ENCODE measurements at regions not wholly inside any gene's neighbourhood (a gene's known extent, or its start where the extent isn't known, plus 50 kb on each side); places are given as distances from the start of the nearest gene placed in this dataset.

- TF ChIP-seq RNF2 (IDR thresholded peaks at IDR 0.05; ENCODE audit: borderline replicate concordance, low read depth), result no peak
- TF ChIP-seq POLR2A (IDR thresholded peaks at IDR 0.05; ENCODE audit: low read length), result no peak
- TF ChIP-seq CEBPB (IDR thresholded peaks at IDR 0.05), result no peak
- no peak for TF ChIP-seq CTCF (IDR thresholded peaks at IDR 0.05)
- TF ChIP-seq CBX8 (IDR thresholded peaks at IDR 0.05), result no peak
- no peak for TF ChIP-seq USF2 (IDR thresholded peaks at IDR 0.05)
- no peak for TF ChIP-seq SMC3 (IDR thresholded peaks at IDR 0.05)
- TF ChIP-seq NPAS2 (CRISPR knock-in tag; IDR thresholded peaks at IDR 0.05; ENCODE audit: borderline replicate concordance), result no peak
- TF ChIP-seq KDM5A (IDR thresholded peaks at IDR 0.05), result no peak
- no peak for TF ChIP-seq REST (IDR thresholded peaks at IDR 0.05)
- no peak for TF ChIP-seq RARB (CRISPR knock-in tag; IDR thresholded peaks at IDR 0.05)
- no peak for TF ChIP-seq RFX5 (IDR thresholded peaks at IDR 0.05)
- TF ChIP-seq MAZ (IDR thresholded peaks at IDR 0.05; ENCODE audit: borderline replicate concordance, low read depth, low read length), result no peak
Observed at GRCh38 chr13:87754097-87754496, 82.9 kb downstream of the SLITRK5 start.
